ENCODE measurements at regions not wholly inside any gene's neighbourhood (a gene's known extent, or its start where the extent isn't known, plus 50 kb on each side); places are given as distances from the start of the nearest gene placed in this dataset.

DNA sequence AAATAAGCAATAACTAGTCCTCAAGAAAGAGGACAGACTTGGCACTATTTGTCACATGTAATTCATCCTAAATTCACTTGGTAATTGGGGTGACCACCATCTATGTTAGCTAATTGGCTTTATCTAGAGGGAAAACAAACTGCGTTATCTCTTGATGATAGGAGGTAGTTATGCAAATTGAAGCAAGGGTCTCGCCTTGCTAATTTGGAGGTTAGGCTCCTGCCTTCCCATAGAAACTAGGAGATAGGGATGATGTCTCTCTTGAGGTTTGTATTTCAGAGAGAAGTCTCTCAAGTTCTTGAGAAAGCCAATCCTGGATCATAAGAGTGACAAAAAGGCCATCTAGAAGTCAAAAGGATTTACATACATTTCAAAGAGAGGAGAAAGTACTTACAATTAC, 179.9 kb downstream of the SLITRK6 start:
- Histone ChIP-seq H3K27ac (ENCODE audit: low read length in 2 of 2) (no peak overlapping the region), H3K4me2 (replicated peaks; ENCODE audit: low read depth, low read length, poor library complexity, severe bottlenecking) (no peak overlapping the region), H3K9me3 (ENCODE audit: control extremely low read depth in 1 of 3, control insufficient read depth in 2 of 3, insufficient read depth in 1 of 3, low read length in 2 of 3) (no peaks in the 10 kb centered on the region), H3K36me3 (replicated peaks in 1 of 2; ENCODE audit: control extremely low read depth in 1 of 2, control insufficient read depth in 1 of 2, extremely low read depth in 1 of 2, insufficient read depth in 2 of 2, low read length in 1 of 2) (no peaks in the 10 kb centered on the region), H4K20me1 (ENCODE audit: control insufficient read depth, insufficient read depth, low read length, poor library complexity, severe bottlenecking) (no peaks in the 10 kb centered on the region), H3K9ac (ENCODE audit: low read length) (no peak overlapping the region), H2AFZ (ENCODE audit: insufficient read depth, low read depth, low read length, poor library complexity, severe bottlenecking) (no peak overlapping the region), H3K27me3 (replicated peaks in 1 of 4; ENCODE audit: control extremely low read depth in 1 of 4, control insufficient read depth in 3 of 4, insufficient read depth in 4 of 4, low read length in 3 of 4) (no peaks in the 10 kb centered on the region), H3K4me1 (ENCODE audit: control insufficient read depth in 2 of 2, insufficient read depth in 2 of 2, low read length in 2 of 2) (no peaks in the 10 kb centered on the region), H3K79me2 (ENCODE audit: control insufficient read depth, insufficient read depth, low read length) (no peaks in the 10 kb centered on the region), H3K4me3 (ENCODE audit: control extremely low read depth in 1 of 5, extremely low read depth in 1 of 5, insufficient read depth in 1 of 5, low read depth in 2 of 5, low read length in 4 of 5) (no peak overlapping the region)
- H3K4me1 Mint-ChIP-seq = no peaks in the 10 kb centered on the region
- no peak for TF ChIP-seq CTCF (IDR thresholded peaks at IDR 0.05)
- no peak for TF ChIP-seq EZH2 (IDR thresholded peaks at IDR 0.05; ENCODE audit: borderline replicate concordance, insufficient read depth, low read depth, low read length, poor library complexity, severe bottlenecking)
- WGBS (ENCODE audit: insufficient coverage) = 89% methylated on average over 2 of the region's 2 CpGs
- H3K27me3 Mint-ChIP-seq = no peaks in the 10 kb centered on the region
- intact Hi-C loops (cut with micrococcal nuclease) = no loop called here
- H3K4me3 Mint-ChIP-seq = no peak overlapping the region
- DNase-seq = no peak
- ATAC-seq (ENCODE audit: low read depth) = no peak
- H3K9me3 Mint-ChIP-seq (ENCODE audit: insufficient read depth) = no peaks in the 10 kb centered on the region
- H3K27ac Mint-ChIP-seq = no peak overlapping the region
- ChIA-PET POLR2A (no interaction called here), CTCF (no interaction called here)

- H3K27ac Mint-ChIP-seq = no peak overlapping the region
- intact Hi-C loops (cut with micrococcal nuclease) = no loop called here
These were observed 180.7 kb downstream of the SLITRK6 start for GRCh38 chr13:85618521-85618920.

More at GRCh38 chr13:85618521-85618920, 180.7 kb downstream of the SLITRK6 start:
- Histone ChIP-seq H3K27me3 (replicated peaks in 1 of 4; ENCODE audit: control extremely low read depth in 1 of 4, control insufficient read depth in 3 of 4, insufficient read depth in 4 of 4, low read length in 3 of 4) (no peaks in the 10 kb centered on the region), H4K20me1 (ENCODE audit: control insufficient read depth, insufficient read depth, low read length, poor library complexity, severe bottlenecking) (no peaks in the 10 kb centered on the region), H3K27ac (ENCODE audit: low read length in 2 of 2) (no peak overlapping the region), H3K4me1 (ENCODE audit: control insufficient read depth in 2 of 2, insufficient read depth in 2 of 2, low read length in 2 of 2) (no peaks in the 10 kb centered on the region), H3K36me3 (replicated peaks in 1 of 2; ENCODE audit: control extremely low read depth in 1 of 2, control insufficient read depth in 1 of 2, extremely low read depth in 1 of 2, insufficient read depth in 2 of 2, low read length in 1 of 2) (no peaks in the 10 kb centered on the region), H3K4me3 (ENCODE audit: control extremely low read depth in 1 of 5, extremely low read depth in 1 of 5, insufficient read depth in 1 of 5, low read depth in 2 of 5, low read length in 4 of 5) (no peak overlapping the region), H3K9ac (ENCODE audit: low read length) (no peak overlapping the region), H3K9me3 (ENCODE audit: control extremely low read depth in 1 of 3, control insufficient read depth in 2 of 3, insufficient read depth in 1 of 3, low read length in 2 of 3) (no peaks in the 10 kb centered on the region), H2AFZ (ENCODE audit: insufficient read depth, low read depth, low read length, poor library complexity, severe bottlenecking) (no peak overlapping the region), H3K79me2 (ENCODE audit: control insufficient read depth, insufficient read depth, low read length) (no peaks in the 10 kb centered on the region), H3K4me2 (replicated peaks; ENCODE audit: low read depth, low read length, poor library complexity, severe bottlenecking) (no peak overlapping the region)
- no peak for ATAC-seq (ENCODE audit: low read depth)
- 35% methylated on average over 2 of the region's 5 CpGs for WGBS (ENCODE audit: insufficient coverage)
- H3K9me3 Mint-ChIP-seq (ENCODE audit: insufficient read depth) = no peaks in the 10 kb centered on the region
- POLR2A ChIA-PET = no interaction called here
- no peak for DNase-seq
- H3K27me3 Mint-ChIP-seq = no peaks in the 10 kb centered on the region
- no peaks in the 10 kb centered on the region for H3K4me1 Mint-ChIP-seq
- H3K4me3 Mint-ChIP-seq = no peak overlapping the region
- TF ChIP-seq CTCF (IDR thresholded peaks at IDR 0.05) (no peak), EZH2 (IDR thresholded peaks at IDR 0.05; ENCODE audit: borderline replicate concordance, insufficient read depth, low read depth, low read length, poor library complexity, severe bottlenecking) (no peak)
- CTCF ChIA-PET = no interaction called here

Data from B cell (primary cell).